HG03575 (cell line): ENCODE measurements at regions not wholly inside any gene's neighbourhood (a gene's known extent, or its start where the extent isn't known, plus 50 kb on each side); places are given as distances from the start of the nearest gene placed in this dataset.

ENCODE experiments used
- ATAC-seq: cut with Tn5 transposase; IDR thresholded peaks from one replicate; pipeline ENCODE4 v1.9.1; 2021; ENCODE audit not compliant: unreplicated experiment, insufficient number of reproducible peaks, low FRiP score; ENCODE audit errors: extremely low read depth

- no peak for ATAC-seq
These were observed 104.3 kb upstream of the TTC29 start for GRCh38 chr4:147049946-147050345.

GRCh38 chr4:147050356-147050765, 104.7 kb upstream of the TTC29 start:
- no peak for ATAC-seq

GRCh38 chr4:147052361-147052760, 106.7 kb upstream of the TTC29 start:
- no peak for ATAC-seq

GRCh38 chr4:147054228-147054872, 108.7 kb upstream of the TTC29 start:
- no peak for ATAC-seq

- ATAC-seq, result no peak
These were observed 111.4 kb upstream of the TTC29 start for GRCh38 chr4:147056940-147057610.

GRCh38 chr4:147057611-147058190, 112.0 kb upstream of the TTC29 start:
- no peak for ATAC-seq

GRCh38 chr4:147059064-147059731, 113.5 kb upstream of the TTC29 start:
- no peak for ATAC-seq

GRCh38 chr4:147060151-147060931, 114.7 kb upstream of the TTC29 start:
- ATAC-seq, result no peak

GRCh38 chr4:147064856-147065255, 119.2 kb upstream of the TTC29 start:
- ATAC-seq, result no peak

- no peak for ATAC-seq
These were observed 122.9 kb upstream of the TTC29 start for GRCh38 chr4:147068564-147068963.

GRCh38 chr4:147071209-147071740, 125.6 kb upstream of the TTC29 start:
- ATAC-seq, result no peak

- no peak for ATAC-seq
These were observed 130.5 kb upstream of the TTC29 start for GRCh38 chr4:147076179-147076578.

- no peak for ATAC-seq
These were observed 131.1 kb upstream of the TTC29 start for GRCh38 chr4:147076728-147077127.

- no peak for ATAC-seq
These were observed 132.7 kb upstream of the TTC29 start for GRCh38 chr4:147078362-147078761.

GRCh38 chr4:147078875-147079658, 133.4 kb upstream of the TTC29 start:
- no peak for ATAC-seq

- ATAC-seq, result no peak
These were observed 139.2 kb upstream of the TTC29 start for GRCh38 chr4:147084861-147085260.

GRCh38 chr4:147085781-147086180, 140.1 kb upstream of the TTC29 start:
- no peak for ATAC-seq

- ATAC-seq, result no peak
These were observed 142.5 kb upstream of the TTC29 start for GRCh38 chr4:147088146-147088545.
